WTC11 (cell line): ENCODE measurements at regions not wholly inside any gene's neighbourhood (a gene's known extent, or its start where the extent isn't known, plus 50 kb on each side); places are given as distances from the start of the nearest gene placed in this dataset.

ENCODE experiments used
- ZNF317 ChIP-seq: sonication (generic); formaldehyde crosslinking; IDR thresholded peaks from 2 replicates; pipeline ENCODE4 v1.8.1; 2023; ENCODE audit warnings: low read depth, mild to moderate bottlenecking, moderate library complexity, missing genetic modification reagents, borderline replicate concordance
- TF ChIP-seq, protein P1 (sequence below): sonication (generic); formaldehyde crosslinking; IDR thresholded peaks from 2 replicates; pipeline ENCODE4 v1.8.0; 2022; ENCODE audit warnings: mild to moderate bottlenecking, missing genetic modification reagents

DNA sequence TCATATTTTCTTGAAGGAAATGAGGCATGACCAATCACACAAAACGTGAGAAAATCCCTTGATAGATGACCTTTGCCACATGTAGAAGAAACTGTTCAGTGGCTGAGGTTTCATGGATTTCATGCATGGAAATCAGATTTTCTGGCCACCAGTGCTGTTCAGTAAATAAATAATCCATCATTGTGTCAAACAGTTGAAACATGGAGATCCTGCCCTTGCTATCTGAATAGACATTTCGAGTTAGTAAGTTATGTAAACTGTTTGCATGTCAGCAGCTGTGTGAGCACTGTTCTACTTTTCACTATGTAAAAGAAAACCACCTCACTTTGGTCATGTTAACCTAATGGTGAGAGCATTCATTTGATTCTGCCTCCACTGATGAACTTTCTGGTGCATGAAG, 793.9 kb upstream of the EPHA7 start:
- TF ChIP-seq ZNF317, result no peak
- TF ChIP-seq, protein P1, sequence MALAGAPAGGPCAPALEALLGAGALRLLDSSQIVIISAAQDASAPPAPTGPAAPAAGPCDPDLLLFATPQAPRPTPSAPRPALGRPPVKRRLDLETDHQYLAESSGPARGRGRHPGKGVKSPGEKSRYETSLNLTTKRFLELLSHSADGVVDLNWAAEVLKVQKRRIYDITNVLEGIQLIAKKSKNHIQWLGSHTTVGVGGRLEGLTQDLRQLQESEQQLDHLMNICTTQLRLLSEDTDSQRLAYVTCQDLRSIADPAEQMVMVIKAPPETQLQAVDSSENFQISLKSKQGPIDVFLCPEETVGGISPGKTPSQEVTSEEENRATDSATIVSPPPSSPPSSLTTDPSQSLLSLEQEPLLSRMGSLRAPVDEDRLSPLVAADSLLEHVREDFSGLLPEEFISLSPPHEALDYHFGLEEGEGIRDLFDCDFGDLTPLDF, result no peak
